ENCODE measurements at regions not wholly inside any gene's neighbourhood (a gene's known extent, or its start where the extent isn't known, plus 50 kb on each side); places are given as distances from the start of the nearest gene placed in this dataset.

- Histone ChIP-seq H3K4me1 (no peaks in the 10 kb centered on the region), H3K9me3 (no peaks in the 10 kb centered on the region), H3K4me3 (replicated peaks in 1 of 3) (no peak overlapping the region), H3K36me3 (no peaks in the 10 kb centered on the region), H3K27ac (no peak overlapping the region), H3K27me3 (no peaks in the 10 kb centered on the region)
- no peak for DNase-seq
- WGBS, 2 donors = 16 to 23% methylated on average over 3 of the region's 3 CpGs
- intact Hi-C loops (cut with DNase I) = no loop called here
- TF ChIP-seq POLR2A (IDR thresholded peaks at IDR 0.05) (no peak), CTCF (IDR thresholded peaks at IDR 0.05) (no peak)
Observed at GRCh38 chr5:7094626-7095025, 301.3 kb upstream of the ADCY2 start.

- DNase-seq = no peak
- TF ChIP-seq POLR2A (IDR thresholded peaks at IDR 0.05) (no peak), CTCF (IDR thresholded peaks at IDR 0.05) (no peak)
- WGBS, 2 donors = 85% methylated on average over 2 of the region's 2 CpGs
Observed at GRCh38 chr5:7096294-7096693, 299.6 kb upstream of the ADCY2 start.

GRCh38 chr5:7105358-7105757 lies 290.6 kb upstream of the ADCY2 start:
- intact Hi-C loops (cut with DNase I) = no loop called here
- Histone ChIP-seq H3K4me1 (no peaks in the 10 kb centered on the region), H3K4me3 (replicated peaks in 1 of 3) (no peak overlapping the region), H3K27me3 (no peaks in the 10 kb centered on the region), H3K27ac (no peak overlapping the region), H3K9me3 (no peaks in the 10 kb centered on the region), H3K36me3 (no peaks in the 10 kb centered on the region)
- 73 to 77% methylated on average over 5 of the region's 5 CpGs for WGBS, 2 donors
- TF ChIP-seq POLR2A (IDR thresholded peaks at IDR 0.05) (no peak), CTCF (IDR thresholded peaks at IDR 0.05) (no peak)
- DNase-seq = no peak

More at GRCh38 chr5:7096294-7096693, 299.6 kb upstream of the ADCY2 start:
- Histone ChIP-seq H3K4me3 (replicated peaks in 1 of 3) (no peak overlapping the region), H3K27ac (no peak overlapping the region), H3K4me1 (no peaks in the 10 kb centered on the region), H3K9me3 (no peaks in the 10 kb centered on the region), H3K27me3 (no peaks in the 10 kb centered on the region), H3K36me3 (no peaks in the 10 kb centered on the region)
- intact Hi-C loops (cut with DNase I) = no loop called here

GRCh38 chr5:7117961-7118360 lies 278.0 kb upstream of the ADCY2 start:
- H3K27me3 ChIP-seq = no peaks in the 10 kb centered on the region
- no peak overlapping the region for H3K27ac ChIP-seq
- intact Hi-C loops (cut with DNase I) = no loop called here
- H3K4me1 ChIP-seq = no peaks in the 10 kb centered on the region
- no peak overlapping the region for H3K4me3 ChIP-seq (replicated peaks in 1 of 3)
- WGBS, 2 donors = 83 to 85% methylated on average over 6 of the region's 6 CpGs
- H3K36me3 ChIP-seq = no peaks in the 10 kb centered on the region
- no peak for DNase-seq
- TF ChIP-seq POLR2A (IDR thresholded peaks at IDR 0.05) (no peak), CTCF (IDR thresholded peaks at IDR 0.05) (no peak)
- H3K9me3 ChIP-seq = no peaks in the 10 kb centered on the region

GRCh38 chr5:7131680-7132079 lies 264.3 kb upstream of the ADCY2 start:
- intact Hi-C loops (cut with DNase I) = no loop called here
- H3K4me1 ChIP-seq = no peaks in the 10 kb centered on the region
- 80 to 82% methylated on average over 4 of the region's 4 CpGs for WGBS, 2 donors

More at GRCh38 chr5:7131680-7132079, 264.3 kb upstream of the ADCY2 start:
- no peaks in the 10 kb centered on the region for H3K9me3 ChIP-seq
- TF ChIP-seq POLR2A (IDR thresholded peaks at IDR 0.05) = no peak
- no peak for TF ChIP-seq CTCF (IDR thresholded peaks at IDR 0.05)
- no peaks in the 10 kb centered on the region for H3K27me3 ChIP-seq
- no peak overlapping the region for H3K4me3 ChIP-seq (replicated peaks in 1 of 3)
- H3K27ac ChIP-seq = no peak overlapping the region
- no peaks in the 10 kb centered on the region for H3K36me3 ChIP-seq
- no peak for DNase-seq
